HG03442 (cell line): ENCODE measurements at regions not wholly inside any gene's neighbourhood (a gene's known extent, or its start where the extent isn't known, plus 50 kb on each side); places are given as distances from the start of the nearest gene placed in this dataset.

Source experiments
- ATAC-seq: cut with Tn5 transposase; IDR thresholded peaks from one replicate; pipeline ENCODE4 v1.9.1; 2021; ENCODE audit warnings: mild to moderate bottlenecking, moderate library complexity; ENCODE audit not compliant: unreplicated experiment

DNA sequence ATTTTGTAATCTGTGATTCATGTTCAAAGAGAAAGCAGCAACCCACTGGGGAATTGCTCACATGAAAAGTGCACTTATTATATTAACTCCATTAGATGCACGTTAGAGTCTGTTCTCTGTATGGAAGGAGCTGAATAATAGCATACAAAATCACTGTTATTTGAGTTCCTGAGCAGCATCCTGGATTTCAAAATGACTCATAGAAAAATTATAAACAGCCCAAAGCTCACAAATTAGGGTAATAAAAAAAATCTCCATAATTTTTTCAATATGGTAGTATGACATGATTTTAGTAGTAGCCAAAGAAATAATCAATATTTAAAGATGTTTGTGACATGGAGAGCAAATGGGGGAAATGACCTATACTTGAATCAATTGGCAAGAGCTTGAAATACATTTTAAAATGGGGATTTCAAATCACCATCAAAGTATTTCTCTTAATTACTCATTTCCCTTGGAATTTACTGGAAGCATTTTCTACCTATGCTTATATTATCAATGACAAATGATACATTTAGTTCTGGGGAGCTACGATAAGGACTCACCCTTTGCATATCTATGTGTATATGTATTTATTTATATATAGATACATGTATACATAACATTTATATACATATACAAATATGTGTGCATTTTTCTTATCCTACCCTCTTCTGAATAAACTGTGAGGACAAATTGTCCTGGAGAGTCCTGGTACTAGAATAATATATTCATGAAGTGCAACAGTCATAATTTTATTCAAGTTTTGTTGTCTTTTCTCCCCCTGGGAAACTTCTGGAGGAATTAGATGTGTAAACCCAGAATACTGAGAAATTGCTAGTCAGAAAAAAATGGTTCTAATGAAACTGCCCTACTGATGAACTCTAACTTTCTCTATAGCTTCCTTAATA is 116.3 kb downstream of the RPL22L1 start:
- no peak for ATAC-seq

DNA sequence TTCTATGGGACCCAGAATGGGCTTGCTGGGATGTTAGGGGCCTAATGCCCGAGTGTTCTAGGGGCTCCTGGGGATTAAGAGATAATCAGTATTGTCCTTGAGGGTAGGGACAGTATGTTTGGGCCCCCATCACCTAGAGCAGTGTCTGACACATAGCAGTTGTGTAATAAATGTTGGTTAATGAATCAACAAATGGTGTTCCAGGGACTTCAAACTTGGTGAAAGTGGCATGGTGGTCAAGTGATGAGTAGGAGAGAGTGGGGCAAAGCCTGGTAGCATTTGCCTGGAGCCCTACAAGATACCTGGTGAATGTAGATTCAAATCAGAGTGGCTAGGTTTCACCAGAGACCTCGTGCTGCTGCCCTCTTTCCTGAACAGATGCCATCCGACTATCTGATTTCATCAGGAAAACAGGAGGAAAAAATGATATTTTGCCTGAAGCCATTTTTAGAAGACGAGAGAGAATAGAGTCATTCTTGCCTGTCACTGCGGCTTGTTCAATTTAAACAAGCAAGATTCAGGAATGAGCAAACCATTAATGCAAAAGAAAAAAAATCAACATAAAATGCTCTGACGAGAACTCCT is 117.3 kb downstream of the RPL22L1 start:
- no peak for ATAC-seq

DNA sequence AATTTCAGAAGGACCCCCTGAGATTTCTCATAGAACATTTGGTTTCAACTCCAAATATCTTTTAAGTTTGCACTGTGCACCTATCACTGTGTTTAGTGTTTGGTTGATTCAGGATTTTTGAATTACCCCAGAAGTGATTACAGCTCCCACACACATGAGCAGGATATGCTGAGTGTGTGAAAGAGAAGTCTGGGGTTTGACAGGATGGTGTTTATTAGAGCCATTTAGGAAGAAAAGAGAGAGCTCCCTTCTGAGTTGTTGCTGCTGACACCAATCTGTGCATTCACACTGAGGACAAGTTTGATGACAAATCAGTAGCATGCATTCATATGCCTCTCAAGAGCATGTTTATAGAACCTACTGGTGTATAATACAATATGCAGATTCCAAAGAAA is 118.1 kb downstream of the RPL22L1 start:
- no peak for ATAC-seq

DNA sequence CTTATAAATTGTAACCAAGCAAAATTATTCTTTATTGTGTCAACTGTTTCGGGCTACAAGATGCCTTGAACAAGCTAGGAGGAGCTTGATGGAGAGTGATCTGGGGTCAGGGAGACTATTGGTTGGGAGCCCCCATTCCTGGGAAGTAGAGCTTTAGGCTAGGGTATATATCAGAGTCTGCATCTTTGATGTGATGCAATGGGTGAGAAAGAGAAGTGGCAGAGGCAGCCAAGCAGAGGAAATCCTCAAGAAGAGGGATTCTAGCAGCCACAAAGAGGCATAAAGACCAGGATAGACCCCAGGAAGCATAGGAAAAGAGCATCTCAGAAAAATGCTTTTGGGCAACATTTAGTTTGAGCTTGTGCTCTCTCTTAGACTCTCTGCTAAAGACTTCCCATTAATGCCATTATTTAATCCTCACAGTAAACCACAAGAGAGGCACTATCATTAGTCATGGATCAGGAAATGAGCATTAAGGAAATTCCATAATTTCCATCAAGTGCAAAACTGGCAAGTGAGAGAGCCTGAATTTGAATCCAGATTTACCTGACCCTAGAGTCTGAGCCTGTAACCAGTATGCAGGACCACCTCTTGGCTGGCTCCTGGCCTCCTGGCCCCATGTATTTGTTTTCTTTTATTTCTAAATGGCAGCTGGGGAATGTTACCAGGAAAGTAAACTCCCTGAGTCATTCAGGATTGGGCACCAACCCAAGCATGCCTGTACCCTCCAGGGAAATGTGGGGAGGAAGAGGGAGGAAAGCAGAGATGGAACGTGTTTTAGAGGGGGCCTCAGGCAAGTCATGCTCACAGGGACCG is 118.7 kb downstream of the RPL22L1 start:
- no peak for ATAC-seq

DNA sequence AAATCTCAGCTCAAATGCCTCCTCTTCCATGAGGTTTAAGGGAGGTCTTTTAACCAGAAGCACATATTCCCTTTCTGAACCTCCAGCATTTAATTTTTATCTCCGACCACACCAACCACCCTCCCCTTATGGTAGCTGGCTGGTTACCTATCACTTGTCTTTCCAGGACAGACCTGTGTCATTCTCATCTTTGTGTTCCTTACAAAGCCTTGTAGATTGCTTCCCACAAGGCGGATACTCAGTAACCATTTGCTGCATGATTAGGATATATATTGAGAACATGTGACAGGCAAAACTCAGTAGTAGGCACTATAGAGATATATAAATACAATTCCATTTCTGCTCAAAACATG is 119.5 kb downstream of the RPL22L1 start:
- no peak for ATAC-seq

DNA sequence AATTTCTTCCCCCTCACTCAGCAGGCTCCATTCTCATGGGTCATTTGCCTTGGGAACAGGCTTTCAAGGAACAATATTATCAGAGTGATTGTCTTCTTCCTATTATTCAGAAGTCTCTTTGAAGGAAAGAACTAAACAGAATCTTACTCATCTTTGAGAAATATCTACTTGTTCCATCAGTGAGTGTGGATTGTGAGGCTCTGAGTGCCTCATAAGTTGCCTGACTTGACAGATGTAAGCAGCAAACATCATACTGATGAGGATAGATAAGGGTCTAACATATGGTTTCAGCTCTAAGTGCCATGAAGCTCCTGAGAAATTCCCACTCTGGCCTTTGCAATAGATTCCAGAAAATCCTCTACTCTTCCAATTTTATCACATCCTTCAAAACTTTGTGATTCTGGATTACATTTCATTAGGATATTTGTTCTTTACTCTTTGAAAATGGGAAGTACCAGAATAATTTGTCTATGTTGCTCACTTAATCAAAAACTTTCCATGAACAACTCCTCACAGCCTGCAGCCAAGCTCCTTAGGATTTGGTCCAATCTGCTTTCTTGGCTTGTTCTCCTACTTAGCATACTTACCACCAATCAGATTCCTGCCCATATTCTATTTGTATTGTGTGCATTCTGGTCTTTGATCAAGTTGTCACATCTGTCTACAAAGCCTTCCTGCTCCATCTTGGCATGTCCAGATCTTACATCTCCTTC is 120.1 kb downstream of the RPL22L1 start:
- no peak for ATAC-seq

DNA sequence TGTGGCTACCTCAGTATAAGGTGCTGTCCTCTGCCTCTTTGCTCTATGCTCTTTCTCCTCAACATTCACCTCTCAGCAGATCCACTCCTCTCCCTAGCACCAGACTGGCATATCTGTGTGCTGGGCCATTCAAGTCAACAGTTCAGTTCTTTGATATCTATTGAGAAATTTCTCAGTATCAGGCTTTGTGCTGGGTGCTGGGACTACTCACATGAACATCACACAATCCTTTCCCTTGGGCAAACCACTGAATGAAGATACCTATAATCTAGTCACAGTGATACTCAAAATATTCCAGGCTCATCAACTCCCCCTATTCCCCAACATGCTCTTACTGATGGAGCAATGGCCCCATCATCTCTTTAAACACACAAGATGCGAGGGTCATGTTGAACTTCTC is 120.8 kb downstream of the RPL22L1 start:
- no peak for ATAC-seq

DNA sequence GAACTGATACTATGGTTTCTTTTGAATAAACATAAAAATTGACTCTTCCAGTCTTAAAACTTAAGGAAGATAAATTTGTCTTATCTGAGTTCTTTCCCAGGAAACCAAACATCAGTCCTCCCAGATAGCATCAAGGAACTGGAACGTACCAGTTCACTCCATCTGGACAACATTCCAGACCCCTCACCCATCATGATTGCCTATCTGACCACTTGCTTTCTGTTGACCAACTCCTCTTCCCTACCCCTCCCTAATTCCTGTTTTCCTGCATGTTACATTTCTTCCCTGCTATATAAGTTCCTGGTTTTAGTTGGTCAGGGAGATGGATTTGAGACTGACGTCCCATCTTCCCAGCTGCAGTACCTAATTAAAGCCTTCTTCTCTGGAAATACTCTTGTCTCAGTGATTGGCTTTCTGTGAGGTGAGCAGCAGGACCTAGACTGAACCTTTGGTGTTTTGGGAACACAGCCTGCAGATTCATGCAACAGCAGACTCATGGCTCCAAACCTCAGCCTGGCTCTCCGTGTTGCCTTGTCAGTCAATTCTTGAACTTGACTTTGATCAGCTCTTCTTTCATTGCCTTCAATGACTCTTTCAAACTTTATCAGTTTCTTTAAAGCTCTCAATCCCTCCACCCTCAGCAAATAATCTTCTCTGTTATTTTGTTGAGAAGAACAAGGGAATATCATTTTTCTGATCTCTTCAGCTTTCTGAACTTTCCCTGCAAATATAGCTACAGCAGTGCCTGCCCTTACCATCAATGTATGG is 123.6 kb downstream of the RPL22L1 start:
- no peak for ATAC-seq

DNA sequence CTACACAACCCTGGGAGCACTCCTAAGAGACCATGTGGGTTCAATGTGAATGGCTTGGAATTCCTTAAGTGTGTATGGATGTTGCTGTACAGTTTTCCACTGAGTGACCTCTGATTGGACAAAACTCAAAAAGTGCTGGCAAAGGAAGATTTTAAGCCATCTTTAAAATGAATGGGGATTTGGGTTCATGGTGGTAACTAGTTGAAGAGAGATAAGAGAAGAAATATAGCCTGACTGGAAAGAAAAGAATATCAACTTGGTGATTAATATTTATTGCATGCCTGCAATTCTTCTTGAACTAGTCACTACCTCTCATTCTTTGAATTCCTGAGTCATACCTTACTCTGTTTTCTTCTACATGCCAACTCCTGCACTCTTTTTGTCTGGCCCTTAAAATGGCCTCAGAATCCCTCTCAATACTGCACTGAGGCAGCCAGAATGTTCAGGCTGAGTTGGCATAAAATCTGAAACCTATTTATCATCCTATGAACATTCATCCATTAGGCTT is 124.7 kb downstream of the RPL22L1 start:
- ATAC-seq = no peak

DNA sequence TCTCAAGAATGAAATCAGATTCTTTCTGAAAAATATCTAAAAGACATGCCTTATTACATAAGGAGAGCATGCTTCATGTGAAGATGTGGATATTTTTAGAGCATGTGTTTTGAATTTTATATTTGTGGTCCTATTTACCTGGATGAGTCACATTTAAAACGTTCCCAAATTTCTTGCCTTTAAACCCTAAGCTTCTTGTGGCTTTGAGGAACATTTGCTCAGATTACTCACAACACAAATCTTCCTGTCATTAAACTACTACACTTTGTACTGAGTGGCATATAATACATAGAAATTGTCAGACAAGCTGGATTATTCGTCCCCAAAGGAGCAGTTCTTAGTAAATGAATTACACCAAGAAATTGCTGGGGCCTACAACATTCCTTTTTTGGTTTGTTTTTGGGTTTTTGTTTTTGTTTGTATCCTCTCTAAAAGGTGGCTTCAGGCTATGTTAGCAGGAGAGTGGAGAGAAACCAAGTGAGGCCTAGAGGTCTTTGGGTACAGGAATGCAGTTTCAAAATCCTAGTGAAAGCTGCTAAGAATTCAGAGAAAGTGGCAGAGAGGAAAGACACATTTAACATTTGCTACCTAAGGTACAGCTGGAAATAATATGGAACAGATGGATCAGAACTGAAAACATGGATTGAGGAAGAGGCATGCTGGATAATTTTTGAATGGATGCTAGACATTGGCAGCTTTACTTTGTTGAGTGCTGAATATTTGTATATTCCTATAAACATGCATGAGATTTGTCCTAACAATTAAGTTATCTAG is 128.1 kb downstream of the RPL22L1 start:
- ATAC-seq = no peak

DNA sequence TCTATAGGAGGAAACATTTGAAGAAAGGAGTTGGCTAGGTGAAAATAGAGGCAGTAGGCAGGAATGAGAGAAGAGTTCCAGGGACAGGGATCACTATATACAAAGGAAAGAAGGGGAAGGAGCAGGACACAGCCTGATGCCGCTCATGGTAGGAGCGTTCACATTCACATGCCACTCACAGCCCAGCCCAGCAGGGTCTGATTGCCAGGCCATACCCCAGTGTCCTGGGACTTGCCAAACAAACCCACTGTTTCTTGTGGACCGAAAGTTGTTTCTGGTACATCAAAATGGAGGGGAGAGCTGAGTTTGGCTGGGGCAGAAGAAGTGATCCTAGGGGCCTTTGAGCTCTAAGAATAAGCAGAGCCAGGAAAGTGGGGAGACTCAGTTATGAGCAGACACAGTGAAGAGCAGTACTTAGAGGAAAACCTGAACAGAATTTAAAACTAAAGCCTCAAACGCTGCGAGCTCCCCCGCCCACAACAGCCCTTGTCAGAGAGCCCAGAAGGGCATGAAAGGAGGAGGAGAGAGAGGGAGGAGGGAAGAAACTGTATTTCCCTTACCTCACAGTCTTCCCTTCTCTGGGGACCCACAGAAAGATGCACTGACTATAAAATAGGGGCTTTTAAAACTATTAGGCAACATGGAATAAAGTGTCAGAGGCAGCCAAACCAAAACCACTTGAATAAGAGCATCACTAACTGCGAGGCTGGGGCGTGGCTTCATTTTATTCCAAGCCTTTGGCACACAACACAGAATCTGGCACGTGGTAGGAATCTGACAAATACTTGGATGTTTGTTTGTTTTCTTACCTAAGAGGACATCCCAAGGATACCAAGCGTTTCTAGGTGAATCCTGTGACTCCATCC is 129.0 kb downstream of the RPL22L1 start:
- ATAC-seq = no peak

DNA sequence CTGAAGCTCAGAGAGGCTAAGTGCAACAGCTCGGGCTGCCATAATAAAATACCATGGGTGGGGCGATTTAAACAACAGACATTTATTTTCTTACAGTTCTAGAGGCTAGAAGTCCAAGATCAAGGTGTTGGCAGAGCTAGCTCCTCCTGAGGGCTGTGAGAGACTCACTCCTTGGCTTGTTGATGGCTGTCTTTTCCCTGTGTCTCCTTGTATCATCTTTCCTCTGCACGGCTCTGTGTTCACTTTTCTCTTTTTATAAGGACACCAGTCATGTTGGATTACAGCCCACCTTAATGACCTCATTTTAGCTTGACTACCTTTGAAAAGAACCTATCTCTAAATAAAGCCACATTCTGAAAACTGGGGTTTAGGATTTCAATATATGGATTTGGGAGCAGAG is 129.7 kb downstream of the RPL22L1 start:
- no peak for ATAC-seq

DNA sequence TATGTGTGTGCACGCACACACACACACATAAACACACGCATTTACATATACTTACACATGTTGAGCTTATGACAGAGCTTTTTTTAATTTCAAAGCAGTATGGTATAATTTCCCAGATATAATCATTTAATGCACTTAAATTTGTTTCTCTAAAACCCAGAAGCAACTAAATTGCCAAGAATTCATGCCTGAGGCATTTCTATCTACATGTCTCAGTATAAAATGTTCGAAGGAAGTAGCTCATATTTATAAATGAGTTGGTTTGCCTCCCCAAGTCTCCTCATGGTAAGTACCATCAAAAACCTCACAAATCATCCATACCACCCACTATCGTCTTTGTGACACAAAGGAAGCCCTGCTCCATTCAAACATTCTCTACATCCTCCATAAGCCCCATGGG is 130.6 kb downstream of the RPL22L1 start:
- no peak for ATAC-seq

DNA sequence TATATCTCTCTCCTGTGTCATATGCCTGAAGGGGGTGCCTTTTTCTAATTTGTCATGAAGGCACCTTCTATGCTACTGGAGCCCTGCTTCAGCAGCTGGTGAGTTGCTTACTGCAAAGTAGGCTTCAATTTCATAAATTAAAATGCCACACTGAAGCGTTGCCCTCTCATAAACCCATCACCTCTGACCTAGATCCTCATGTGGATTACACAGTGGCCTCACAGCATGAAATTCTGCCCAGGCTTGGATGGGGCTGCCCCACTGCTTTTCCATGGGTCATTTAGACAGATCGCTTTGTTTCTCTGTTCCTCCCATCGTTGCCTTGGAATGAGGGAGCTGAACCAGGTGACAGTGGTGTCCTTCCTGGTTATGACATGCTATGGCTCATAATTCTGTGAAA is 131.2 kb downstream of the RPL22L1 start:
- ATAC-seq = no peak

DNA sequence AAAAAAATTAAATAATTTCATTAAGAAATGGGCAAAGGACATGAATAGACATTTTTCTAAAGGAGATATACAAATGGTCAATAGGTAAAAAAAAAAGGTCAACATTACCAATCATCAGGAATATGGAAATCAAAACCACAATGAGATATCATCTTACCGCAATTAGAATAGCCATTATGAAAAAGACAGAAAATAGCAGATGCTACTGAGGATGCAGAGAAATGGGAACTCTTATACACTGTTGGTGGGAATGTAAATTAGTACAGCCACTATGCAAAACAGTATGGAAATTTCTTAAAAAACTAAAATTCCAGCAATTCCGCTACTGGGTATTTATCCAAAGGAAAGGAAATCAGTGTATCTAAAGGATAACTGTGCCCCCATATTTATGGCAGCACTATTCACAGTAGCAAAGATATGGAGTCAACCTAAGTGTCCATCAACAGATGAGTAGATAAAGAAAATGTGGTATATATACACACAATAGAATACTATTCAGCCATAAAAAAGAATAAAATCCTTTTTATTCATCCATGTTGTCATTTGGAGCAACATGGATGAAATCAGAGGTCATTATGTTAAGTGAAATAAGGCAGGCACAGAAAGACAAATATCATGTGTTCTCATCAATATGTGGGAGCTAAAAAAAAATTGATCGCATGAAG is 132.4 kb downstream of the RPL22L1 start:
- ATAC-seq = no peak

DNA sequence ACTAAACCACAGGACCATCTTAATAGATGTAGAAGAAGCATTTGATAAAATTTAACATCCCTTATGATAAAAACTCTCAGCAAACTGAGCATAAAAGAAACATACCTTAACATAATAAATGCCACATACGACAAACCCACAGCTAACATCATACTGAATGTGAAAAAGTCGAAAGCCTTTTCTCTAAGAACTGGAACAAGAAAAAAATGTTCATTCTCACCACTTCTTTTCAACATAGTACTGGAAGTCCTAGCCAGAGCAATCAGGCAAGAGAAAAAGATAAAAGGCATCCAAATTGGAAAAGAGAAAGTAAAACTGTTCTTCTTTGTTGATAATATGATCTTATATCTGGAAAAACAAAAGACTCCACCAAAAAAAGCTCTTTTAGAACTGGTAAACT is 134.2 kb downstream of the RPL22L1 start:
- no peak for ATAC-seq

DNA sequence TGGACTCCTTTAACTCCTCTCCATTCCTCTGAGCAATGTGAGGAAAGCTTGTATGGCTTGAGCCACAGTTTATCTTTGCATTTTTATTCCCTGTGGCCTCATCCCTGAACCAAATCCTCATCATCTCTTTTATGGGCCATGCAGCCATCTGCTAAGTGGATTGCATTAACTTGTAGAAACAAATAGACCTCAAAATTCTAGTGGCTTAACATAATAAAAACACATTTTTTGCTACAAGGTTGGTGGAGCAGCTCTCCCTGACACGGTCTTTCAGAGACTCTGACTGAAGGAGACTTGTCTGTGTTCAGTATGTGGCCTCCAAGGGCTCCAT is 135.3 kb downstream of the RPL22L1 start:
- ATAC-seq = no peak

DNA sequence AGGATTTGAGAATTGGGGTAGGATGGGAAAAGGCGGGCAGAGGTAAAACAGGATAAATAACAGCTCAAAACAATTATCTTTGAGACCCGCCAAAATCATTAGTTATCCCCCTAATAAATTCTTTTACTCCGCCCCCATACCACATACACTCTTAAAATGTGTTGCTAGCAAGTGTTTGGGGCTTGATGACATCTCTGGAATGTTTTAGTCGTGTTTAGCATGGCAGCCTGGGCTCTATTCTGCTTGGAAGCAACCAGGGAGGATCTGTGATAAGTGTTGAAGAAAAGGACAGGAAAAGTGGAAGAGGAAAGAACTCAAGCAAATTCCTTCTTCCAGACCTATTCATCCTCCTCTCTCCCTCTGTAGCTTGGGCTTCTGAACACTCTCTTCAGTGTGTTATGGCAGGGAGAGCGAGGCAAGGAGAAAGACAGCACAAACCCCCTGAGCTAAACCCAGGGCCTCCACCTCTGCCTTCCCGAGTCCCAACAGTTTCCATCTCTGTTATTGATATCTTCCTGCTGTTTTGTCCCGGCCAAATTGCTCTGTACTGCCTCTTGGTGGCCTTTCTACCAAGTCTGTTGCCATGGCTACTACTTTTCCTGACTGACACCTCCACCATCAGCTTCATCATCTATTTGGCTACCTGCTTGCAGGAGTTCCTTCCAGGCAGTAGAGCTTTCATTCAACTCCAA is 135.8 kb downstream of the RPL22L1 start:
- ATAC-seq = no peak
